ENCODE measurements at regions not wholly inside any gene's neighbourhood (a gene's known extent, or its start where the extent isn't known, plus 50 kb on each side); places are given as distances from the start of the nearest gene placed in this dataset.

DNA sequence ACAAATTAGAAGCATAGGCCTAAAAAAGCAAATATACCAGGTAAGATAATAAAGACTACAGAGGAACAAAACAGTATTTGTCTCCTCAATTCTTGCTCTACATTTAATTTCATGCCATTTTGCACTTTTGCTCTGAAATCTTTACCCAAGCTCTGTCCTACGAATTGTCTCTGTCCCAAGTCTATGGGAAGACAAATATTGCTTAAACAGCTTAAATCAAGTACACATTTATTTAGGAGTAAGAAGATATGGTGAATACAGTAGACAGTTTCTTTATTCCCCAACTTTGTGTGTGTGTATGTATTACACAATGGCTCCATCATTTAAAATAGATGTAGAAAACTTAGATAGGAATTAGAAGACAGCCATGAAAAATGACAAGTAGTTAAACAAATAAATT lies 163.5 kb upstream of the POU5F2 start:
- no peak overlapping the region for H3K4me2 ChIP-seq
- no peaks in the 10 kb centered on the region for H3K36me3 ChIP-seq (ENCODE audit: insufficient read depth)
- no peak overlapping the region for H3K27ac Mint-ChIP-seq
- no peaks in the 10 kb centered on the region for H3K27me3 Mint-ChIP-seq (ENCODE audit: insufficient read depth, low read depth, poor library complexity)
- no peak overlapping the region for H3K27ac ChIP-seq (ENCODE audit: low read depth)
- no peak for ATAC-seq
- no peak for TF ChIP-seq POLR2AphosphoS5 (IDR thresholded peaks at IDR 0.05; ENCODE audit: low read depth)
- TF ChIP-seq, protein P1, sequence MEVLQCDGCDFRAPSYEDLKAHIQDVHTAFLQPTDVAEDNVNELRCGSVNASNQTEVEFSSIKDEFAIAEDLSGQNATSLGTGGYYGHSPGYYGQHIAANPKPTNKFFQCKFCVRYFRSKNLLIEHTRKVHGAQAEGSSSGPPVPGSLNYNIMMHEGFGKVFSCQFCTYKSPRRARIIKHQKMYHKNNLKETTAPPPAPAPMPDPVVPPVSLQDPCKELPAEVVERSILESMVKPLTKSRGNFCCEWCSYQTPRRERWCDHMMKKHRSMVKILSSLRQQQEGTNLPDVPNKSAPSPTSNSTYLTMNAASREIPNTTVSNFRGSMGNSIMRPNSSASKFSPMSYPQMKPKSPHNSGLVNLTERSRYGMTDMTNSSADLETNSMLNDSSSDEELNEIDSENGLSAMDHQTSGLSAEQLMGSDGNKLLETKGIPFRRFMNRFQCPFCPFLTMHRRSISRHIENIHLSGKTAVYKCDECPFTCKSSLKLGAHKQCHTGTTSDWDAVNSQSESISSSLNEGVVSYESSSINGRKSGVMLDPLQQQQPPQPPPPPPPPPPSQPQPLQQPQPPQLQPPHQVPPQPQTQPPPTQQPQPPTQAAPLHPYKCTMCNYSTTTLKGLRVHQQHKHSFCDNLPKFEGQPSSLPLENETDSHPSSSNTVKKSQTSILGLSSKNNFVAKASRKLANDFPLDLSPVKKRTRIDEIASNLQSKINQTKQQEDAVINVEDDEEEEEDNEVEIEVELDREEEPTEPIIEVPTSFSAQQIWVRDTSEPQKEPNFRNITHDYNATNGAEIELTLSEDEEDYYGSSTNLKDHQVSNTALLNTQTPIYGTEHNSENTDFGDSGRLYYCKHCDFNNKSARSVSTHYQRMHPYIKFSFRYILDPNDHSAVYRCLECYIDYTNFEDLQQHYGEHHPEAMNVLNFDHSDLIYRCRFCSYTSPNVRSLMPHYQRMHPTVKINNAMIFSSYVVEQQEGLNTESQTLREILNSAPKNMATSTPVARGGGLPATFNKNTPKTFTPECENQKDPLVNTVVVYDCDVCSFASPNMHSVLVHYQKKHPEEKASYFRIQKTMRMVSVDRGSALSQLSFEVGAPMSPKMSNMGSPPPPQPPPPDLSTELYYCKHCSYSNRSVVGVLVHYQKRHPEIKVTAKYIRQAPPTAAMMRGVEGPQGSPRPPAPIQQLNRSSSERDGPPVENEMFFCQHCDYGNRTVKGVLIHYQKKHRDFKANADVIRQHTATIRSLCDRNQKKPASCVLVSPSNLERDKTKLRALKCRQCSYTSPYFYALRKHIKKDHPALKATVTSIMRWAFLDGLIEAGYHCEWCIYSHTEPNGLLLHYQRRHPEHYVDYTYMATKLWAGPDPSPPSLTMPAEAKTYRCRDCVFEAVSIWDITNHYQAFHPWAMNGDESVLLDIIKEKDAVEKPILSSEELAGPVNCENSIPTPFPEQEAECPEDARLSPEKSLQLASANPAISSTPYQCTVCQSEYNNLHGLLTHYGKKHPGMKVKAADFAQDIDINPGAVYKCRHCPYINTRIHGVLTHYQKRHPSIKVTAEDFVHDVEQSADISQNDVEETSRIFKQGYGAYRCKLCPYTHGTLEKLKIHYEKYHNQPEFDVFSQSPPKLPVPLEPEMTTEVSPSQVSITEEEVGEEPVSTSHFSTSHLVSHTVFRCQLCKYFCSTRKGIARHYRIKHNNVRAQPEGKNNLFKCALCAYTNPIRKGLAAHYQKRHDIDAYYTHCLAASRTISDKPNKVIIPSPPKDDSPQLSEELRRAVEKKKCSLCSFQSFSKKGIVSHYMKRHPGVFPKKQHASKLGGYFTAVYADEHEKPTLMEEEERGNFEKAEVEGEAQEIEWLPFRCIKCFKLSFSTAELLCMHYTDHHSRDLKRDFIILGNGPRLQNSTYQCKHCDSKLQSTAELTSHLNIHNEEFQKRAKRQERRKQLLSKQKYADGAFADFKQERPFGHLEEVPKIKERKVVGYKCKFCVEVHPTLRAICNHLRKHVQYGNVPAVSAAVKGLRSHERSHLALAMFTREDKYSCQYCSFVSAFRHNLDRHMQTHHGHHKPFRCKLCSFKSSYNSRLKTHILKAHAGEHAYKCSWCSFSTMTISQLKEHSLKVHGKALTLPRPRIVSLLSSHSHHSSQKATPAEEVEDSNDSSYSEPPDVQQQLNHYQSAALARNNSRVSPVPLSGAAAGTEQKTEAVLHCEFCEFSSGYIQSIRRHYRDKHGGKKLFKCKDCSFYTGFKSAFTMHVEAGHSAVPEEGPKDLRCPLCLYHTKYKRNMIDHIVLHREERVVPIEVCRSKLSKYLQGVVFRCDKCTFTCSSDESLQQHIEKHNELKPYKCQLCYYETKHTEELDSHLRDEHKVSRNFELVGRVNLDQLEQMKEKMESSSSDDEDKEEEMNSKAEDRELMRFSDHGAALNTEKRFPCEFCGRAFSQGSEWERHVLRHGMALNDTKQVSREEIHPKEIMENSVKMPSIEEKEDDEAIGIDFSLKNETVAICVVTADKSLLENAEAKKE (CRISPR knock-in tag; IDR thresholded peaks at IDR 0.05), result no peak
- TF ChIP-seq CREB1 (CRISPR knock-in tag; IDR thresholded peaks at IDR 0.05; ENCODE audit: low read depth), result no peak
- TF ChIP-seq EZH2 (IDR thresholded peaks at IDR 0.05; ENCODE audit: low read depth, unreplicated experiment), result no peak
- TF ChIP-seq REST (IDR thresholded peaks at IDR 0.05; ENCODE audit: unreplicated experiment), result no peak
- TF ChIP-seq CTCF (conservative IDR thresholded peaks at IDR 0.05; ENCODE audit: low read depth in 2 of 2), result no peak
- no peak for TF ChIP-seq STAT1 (IDR thresholded peaks at IDR 0.05; ENCODE audit: unreplicated experiment)
- TF ChIP-seq JUNB (IDR thresholded peaks at IDR 0.05; ENCODE audit: unreplicated experiment), result no peak
- TF ChIP-seq ZNF114 (CRISPR knock-in tag; IDR thresholded peaks at IDR 0.05), result no peak
- no peak for TF ChIP-seq ETS1 (IDR thresholded peaks at IDR 0.05)
- no peak for TF ChIP-seq NANOG (IDR thresholded peaks at IDR 0.05; ENCODE audit: borderline replicate concordance)
- no peak for TF ChIP-seq EZH2phosphoT487 (IDR thresholded peaks at IDR 0.05; ENCODE audit: unreplicated experiment)
- no peak for TF ChIP-seq ZNF331 (CRISPR knock-in tag; IDR thresholded peaks at IDR 0.05; ENCODE audit: low read depth)
- no peaks in the 10 kb centered on the region for H3K27me3 ChIP-seq (ENCODE audit: insufficient read depth)
- H3K4me1 Mint-ChIP-seq, result no peaks in the 10 kb centered on the region
- H4K20me1 ChIP-seq (replicated peaks; ENCODE audit: insufficient read depth), result no peaks in the 10 kb centered on the region
- H3K4me3 Mint-ChIP-seq, result no peak overlapping the region
- no peak overlapping the region for H2AFZ ChIP-seq
- no peak for DNase-seq (ENCODE audit: low spot score)
- no peaks in the 10 kb centered on the region for H3K36me3 Mint-ChIP-seq (ENCODE audit: low read depth)
- H3F3A ChIP-seq (replicated peaks; ENCODE audit: low read depth), result no peaks in the 10 kb centered on the region
- no peaks in the 10 kb centered on the region for H3K4me1 ChIP-seq (ENCODE audit: insufficient read depth)
- no peak overlapping the region for H3K4me3 ChIP-seq
- H3K79me2 ChIP-seq (replicated peaks; ENCODE audit: insufficient read depth), result no peaks in the 10 kb centered on the region
- H3K9me3 Mint-ChIP-seq, result no peaks in the 10 kb centered on the region
- H3K9me2 ChIP-seq (ENCODE audit: insufficient read depth), result no peaks in the 10 kb centered on the region
